ENCODE measurements at regions not wholly inside any gene's neighbourhood (a gene's known extent, or its start where the extent isn't known, plus 50 kb on each side); places are given as distances from the start of the nearest gene placed in this dataset.
A peak's percentile ranks its signal among the peaks of the same experiment; 100 is the strongest.

GRCh38 chr20:1798982-1799381 lies 96.2 kb upstream of the SIRPA start:
- no peak for DNase-seq (ENCODE audit: low read depth in 3 of 3, low spot score in 2 of 3)

- DNase-seq (ENCODE audit: low read depth in 3 of 3, low spot score in 2 of 3), result no peak
Measured at GRCh38 chr20:1793821-1794220, 101.4 kb upstream of the SIRPA start.

GRCh38 chr20:1792274-1792673 lies 102.9 kb upstream of the SIRPA start:
- no peak for DNase-seq (ENCODE audit: low read depth in 3 of 3, low spot score in 2 of 3)

- no peak for DNase-seq (ENCODE audit: low read depth in 3 of 3, low spot score in 2 of 3)
Measured at GRCh38 chr20:1790386-1790785, 104.8 kb upstream of the SIRPA start.

GRCh38 chr20:1788044-1788443 lies 107.2 kb upstream of the SIRPA start:
- no peak for DNase-seq (ENCODE audit: low read depth in 3 of 3, low spot score in 2 of 3)

GRCh38 chr20:1786486-1786885 lies 108.7 kb upstream of the SIRPA start:
- DNase-seq (ENCODE audit: low read depth in 3 of 3, low spot score in 2 of 3), result no peak

GRCh38 chr20:1784586-1784985 lies 110.6 kb upstream of the SIRPA start:
- DNase-seq (ENCODE audit: low read depth in 3 of 3, low spot score in 2 of 3), result no peak

- no peak for DNase-seq (ENCODE audit: low read depth in 3 of 3, low spot score in 2 of 3)
Measured at GRCh38 chr20:1783245-1783644, 112.0 kb upstream of the SIRPA start.

GRCh38 chr20:1782181-1782580 lies 113.0 kb upstream of the SIRPA start:
- no peak for DNase-seq (ENCODE audit: low read depth in 3 of 3, low spot score in 2 of 3)

- DNase-seq (ENCODE audit: low read depth in 3 of 3, low spot score in 2 of 3), result no peak
Measured at GRCh38 chr20:1779567-1779966, 115.6 kb upstream of the SIRPA start.

- no peak for DNase-seq (ENCODE audit: low read depth in 3 of 3, low spot score in 2 of 3)
Measured at GRCh38 chr20:1778338-1778737, 116.9 kb upstream of the SIRPA start.

- DNase-seq (ENCODE audit: low read depth in 3 of 3, low spot score in 2 of 3), result no peak
Measured at GRCh38 chr20:1777476-1777820, 117.8 kb upstream of the SIRPA start.

- DNase-seq (ENCODE audit: low read depth in 3 of 3, low spot score in 2 of 3), result peak; percentile 80 to 81 (median 80)
Measured at GRCh38 chr20:1776681-1777475, 118.3 kb upstream of the SIRPA start.

- no peak for DNase-seq (ENCODE audit: low read depth in 3 of 3, low spot score in 2 of 3)
Measured at GRCh38 chr20:1775117-1775516, 117.5 kb upstream of the SIRPG start.

GRCh38 chr20:1774479-1774878 lies 116.9 kb upstream of the SIRPG start:
- no peak for DNase-seq (ENCODE audit: low read depth in 3 of 3, low spot score in 2 of 3)

- no peak for DNase-seq (ENCODE audit: low read depth in 3 of 3, low spot score in 2 of 3)
Measured at GRCh38 chr20:1773816-1774215, 116.2 kb upstream of the SIRPG start.

GRCh38 chr20:1769491-1769890 lies 111.9 kb upstream of the SIRPG start:
- DNase-seq (ENCODE audit: low read depth in 3 of 3, low spot score in 2 of 3), result no peak

GRCh38 chr20:1766731-1767130 lies 109.2 kb upstream of the SIRPG start:
- no peak for DNase-seq (ENCODE audit: low read depth in 3 of 3, low spot score in 2 of 3)

- DNase-seq (ENCODE audit: low read depth in 3 of 3, low spot score in 2 of 3), result peak in 2 of 3 donors; percentile 61 to 67
Measured at GRCh38 chr20:1764136-1765033, 106.8 kb upstream of the SIRPG start.

- DNase-seq (ENCODE audit: low read depth in 3 of 3, low spot score in 2 of 3), result no peak
Measured at GRCh38 chr20:1761598-1761997, 104.0 kb upstream of the SIRPG start.

- no peak for DNase-seq (ENCODE audit: low read depth in 3 of 3, low spot score in 2 of 3)
Measured at GRCh38 chr20:1761116-1761515, 103.5 kb upstream of the SIRPG start.

GRCh38 chr20:1758765-1759164 lies 101.2 kb upstream of the SIRPG start:
- no peak for DNase-seq (ENCODE audit: low read depth in 3 of 3, low spot score in 2 of 3)

Measured in right renal cortex interstitium (tissue), 3 donors.